Heart right ventricle (tissue), 16 donors: ENCODE measurements at regions not wholly inside any gene's neighbourhood (a gene's known extent, or its start where the extent isn't known, plus 50 kb on each side); places are given as distances from the start of the nearest gene placed in this dataset.

Experiments
- ATAC-seq, 8 donors: fragments of 200-7000 bp; cut with Tn5 transposase; one replicate each; pipeline ENCODE4 v1.9.1; 2020; ENCODE audit warnings: mild to moderate bottlenecking in 8 of 8, moderate library complexity in 8 of 8, moderate number of reproducible peaks in 1 of 8
- DNase-seq, 2 donors: peaks; one replicate each; pipeline ENCODE4 v3.0.0-alpha.2; 2020
- H3K27ac ChIP-seq, 10 donors: fragments of 200-600 bp; sonication (generic) in 2 of 10; one replicate each; pipeline versions ENCODE4 v1.5.0 to v1.8.0; 2020 to 2022; ENCODE audit warnings: mild to moderate bottlenecking in 3 of 10
- H3K27me3 ChIP-seq, 7 donors: fragments of 200-600 bp; one replicate each; pipeline ENCODE4 v1.8.0; 2021 to 2022; ENCODE audit warnings: mild to moderate bottlenecking in 2 of 7
- H3K36me3 ChIP-seq, 9 donors: fragments of 200-600 bp; sonication (generic) in 1 of 9; one replicate each; pipeline versions ENCODE4 v1.5.0 to v1.8.0; 2020 to 2022; ENCODE audit warnings: mild to moderate bottlenecking in 2 of 9
- H3K4me1 ChIP-seq, 9 donors: fragments of 200-600 bp; sonication (generic) in 1 of 9; one replicate each; pipeline versions ENCODE4 v1.5.0 to v1.8.0; 2020 to 2022; ENCODE audit warnings: mild to moderate bottlenecking in 4 of 9
- H3K4me3 ChIP-seq, 10 donors: fragments of 200-600 bp; sonication (generic) in 2 of 10; one replicate each; pipeline versions ENCODE4 v1.5.0 to v1.8.0; 2020 to 2022; ENCODE audit warnings: mild to moderate bottlenecking in 7 of 10, moderate library complexity in 2 of 10
- H3K9me3 ChIP-seq, 11 donors: fragments of 200-600 bp in 10 of 11; sonication (generic) in 2 of 11; one replicate each; pipeline versions ENCODE4 v1.5.0 to v1.8.0; 2013 to 2022; ENCODE audit warnings: mild to moderate bottlenecking in 2 of 11, control low read depth in 1 of 11, moderate library complexity in 1 of 11
- CTCF ChIP-seq, 9 donors: fragments of 200-600 bp; sonication (generic) in 2 of 9; IDR thresholded peaks; one replicate each; pipeline versions ENCODE4 v1.5.0 to v1.8.0; 2021 to 2022; ENCODE audit warnings: antibody characterized with exemption in 9 of 9, mild to moderate bottlenecking in 5 of 9, moderate library complexity in 1 of 9
- WGBS, 2 donors: extraction: QIAGEN DNeasy Blood & Tissue Kit; methylation state at CpG; one replicate each; pipeline ENCODE4 v1.1.7; 2013; ENCODE audit warnings: inconsistent platforms in 1 of 2; 5-methylcytosine and 5-hydroxymethylcytosine counted together
- intact Hi-C, 10 donors: fragments of 100-400 bp; cut with DNase I; formaldehyde crosslinking; loops; one replicate each; pipeline versions ENCODE4 v1.11.1 to v1.14.2; 2022
- donor health status: Arrhythmogenic right ventricular cardiomyopathy.
- donor health status: ischemic (EF 13 %, LVEDD 7.1; RV severe dilation, severe dysfunction).
- donor health status: healthy with polysubstance abuse.
- donor health status: DM: no; HTN: yes; CAD: no.
- donor health status: DM: no; HTN: no; CAD: no.
- donor health status: ischemic (EF 25% LVEDD 6.9; RV normal size, moderate dysfunction).
- donor health status: ischemic (EF 25% LVEDD 5.7; RV mildly dilated, moderate dysfunction).
- donor health status: healthy.
- donor health status: DM: yes; HTN: yes; CAD: no.
- donor health status: Ischemic cardiomyopathy.
- donor health status: ischemic (EF 35%, LVEDD 5.7; RV mildly dilated, moderate dysfunction).
- donor health status: nonischemic (EF 11% LVEDD 7.7; RV severe dilation, severe dysfunction).
- donor health status: DM: yes; HTN: yes; CAD: no.
- donor health status: PGD.
- donor health status: ischemic (EF 29% LVEDD 5.4; RV normal size, mild dysfunction).
- donor health status: nonischemic (EF 23%, LVEDD 6.1; RV moderate dilation, normal function).

DNA sequence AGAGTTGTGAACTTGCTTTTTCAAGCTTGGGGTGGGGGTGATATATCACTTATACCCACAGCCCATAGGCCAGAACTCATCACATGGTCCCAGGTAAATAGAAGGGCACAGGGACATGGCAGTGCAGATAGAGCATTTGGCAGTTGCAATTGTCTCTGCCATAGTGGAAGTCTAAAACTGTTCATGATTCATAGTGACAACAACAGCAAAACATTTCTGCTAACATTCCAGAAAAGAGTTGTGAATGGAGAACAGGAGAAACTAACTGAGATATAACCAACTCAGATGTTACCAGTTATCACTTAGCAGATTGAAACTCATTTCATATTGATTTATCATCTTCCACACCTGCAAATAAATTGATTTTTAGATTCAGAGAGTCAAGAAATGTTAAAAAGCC is 278.6 kb upstream of the KYNU start:
- DNase-seq (no peak), ATAC-seq (no peak)
- Histone ChIP-seq H3K4me3 (no peak overlapping the region), H3K27me3 (no peaks in the 10 kb centered on the region), H3K27ac (no peak overlapping the region), H3K36me3 (no peaks in the 10 kb centered on the region), H3K4me1 (no peaks in the 10 kb centered on the region), H3K9me3 (no peaks in the 10 kb centered on the region)
- intact Hi-C loops, result no loop called here
- no peak for TF ChIP-seq CTCF (IDR thresholded peaks at IDR 0.05)

- no peaks in the 10 kb centered on the region for H3K27me3 ChIP-seq
- WGBS, 2 donors, result 89 to 91% methylated on average over 2 of the region's 2 CpGs
- H3K9me3 ChIP-seq, result no peaks in the 10 kb centered on the region
- H3K4me3 ChIP-seq, result no peak overlapping the region
- H3K27ac ChIP-seq, result no peak overlapping the region
- no peak for TF ChIP-seq CTCF (IDR thresholded peaks at IDR 0.05)
- ATAC-seq, result no peak
- intact Hi-C loops, result no loop called here
- H3K4me1 ChIP-seq, result no peaks in the 10 kb centered on the region
- H3K36me3 ChIP-seq, result no peaks in the 10 kb centered on the region
- DNase-seq, result no peak
These were observed 281.0 kb upstream of the KYNU start for GRCh38 chr2:142596334-142597088.

DNA sequence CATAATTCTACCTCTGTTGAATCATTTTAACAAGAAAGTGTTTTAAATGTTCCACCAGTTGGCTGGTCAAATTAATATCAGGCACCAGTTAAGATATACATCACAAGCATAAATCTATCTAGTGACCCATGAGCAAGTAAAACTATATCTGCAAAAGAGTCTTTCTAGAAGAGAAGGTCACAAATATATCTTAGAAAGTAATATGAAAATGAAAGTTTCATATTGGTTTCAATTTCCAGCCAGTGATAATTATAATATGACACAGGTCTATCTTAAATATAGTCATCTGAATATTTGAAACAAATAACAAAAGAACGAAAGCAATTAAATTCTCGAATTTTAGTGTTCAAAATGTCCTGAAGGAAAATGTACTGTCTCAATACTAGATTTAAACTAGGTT is 282.5 kb upstream of the KYNU start:
- ATAC-seq (no peak), DNase-seq (no peak)
- no peak for TF ChIP-seq CTCF (IDR thresholded peaks at IDR 0.05)
- intact Hi-C loops, result no loop called here
- Histone ChIP-seq H3K36me3 (no peaks in the 10 kb centered on the region), H3K9me3 (no peaks in the 10 kb centered on the region), H3K4me1 (no peaks in the 10 kb centered on the region), H3K27me3 (no peaks in the 10 kb centered on the region), H3K4me3 (no peak overlapping the region), H3K27ac (no peak overlapping the region)
- 76 to 81% methylated on average over 2 of the region's 2 CpGs for WGBS, 2 donors

DNA sequence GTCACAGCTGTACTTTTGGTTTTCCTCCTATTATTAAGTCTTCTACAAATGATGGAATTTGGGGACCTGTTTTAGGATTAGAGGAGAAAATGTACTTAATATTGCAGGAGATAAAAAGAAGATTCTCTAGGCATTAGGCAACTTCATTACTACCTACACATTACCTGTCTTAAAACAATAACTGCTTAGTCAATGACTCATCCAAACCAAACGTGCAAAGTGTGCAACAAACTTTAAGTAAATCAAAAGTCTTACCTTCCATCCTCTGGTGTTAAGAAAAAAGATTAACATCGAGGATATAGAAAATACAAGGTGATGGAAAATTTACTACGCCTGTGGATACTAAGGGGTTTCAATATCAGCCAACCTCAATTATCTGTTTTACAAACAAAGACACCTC is 285.3 kb upstream of the KYNU start:
- TF ChIP-seq CTCF (IDR thresholded peaks at IDR 0.05), result no peak
- no peaks in the 10 kb centered on the region for H3K27me3 ChIP-seq
- DNase-seq (no peak), ATAC-seq (no peak)
- 78 to 82% methylated on average over 3 of the region's 3 CpGs for WGBS, 2 donors
- no peaks in the 10 kb centered on the region for H3K4me1 ChIP-seq
- no peak overlapping the region for H3K27ac ChIP-seq
- H3K36me3 ChIP-seq, result no peaks in the 10 kb centered on the region
- intact Hi-C loops, result no loop called here
- H3K4me3 ChIP-seq, result no peak overlapping the region
- no peaks in the 10 kb centered on the region for H3K9me3 ChIP-seq
